C4-2B (cell line): ENCODE measurements at regions not wholly inside any gene's neighbourhood (a gene's known extent, or its start where the extent isn't known, plus 50 kb on each side); places are given as distances from the start of the nearest gene placed in this dataset.

Source experiments
- H3K27ac ChIP-seq: fragments of 450-650 bp; 2 replicates; pipeline ENCODE4 v1.5.1; 2017
- ZFX ChIP-seq: fragments of 450-650 bp; IDR thresholded peaks from 2 replicates; pipeline ENCODE4 v1.6.1; 2017
- TF ChIP-seq, protein P1 (sequence below): fragments of 450-650 bp; conservative IDR thresholded peaks from 2 replicates; pipeline ENCODE4 v1.5.1; 2017; ENCODE audit warnings: mild to moderate bottlenecking

- H3K27ac ChIP-seq: no peak overlapping the region
- TF ChIP-seq ZFX: no peak
- TF ChIP-seq, protein P1, sequence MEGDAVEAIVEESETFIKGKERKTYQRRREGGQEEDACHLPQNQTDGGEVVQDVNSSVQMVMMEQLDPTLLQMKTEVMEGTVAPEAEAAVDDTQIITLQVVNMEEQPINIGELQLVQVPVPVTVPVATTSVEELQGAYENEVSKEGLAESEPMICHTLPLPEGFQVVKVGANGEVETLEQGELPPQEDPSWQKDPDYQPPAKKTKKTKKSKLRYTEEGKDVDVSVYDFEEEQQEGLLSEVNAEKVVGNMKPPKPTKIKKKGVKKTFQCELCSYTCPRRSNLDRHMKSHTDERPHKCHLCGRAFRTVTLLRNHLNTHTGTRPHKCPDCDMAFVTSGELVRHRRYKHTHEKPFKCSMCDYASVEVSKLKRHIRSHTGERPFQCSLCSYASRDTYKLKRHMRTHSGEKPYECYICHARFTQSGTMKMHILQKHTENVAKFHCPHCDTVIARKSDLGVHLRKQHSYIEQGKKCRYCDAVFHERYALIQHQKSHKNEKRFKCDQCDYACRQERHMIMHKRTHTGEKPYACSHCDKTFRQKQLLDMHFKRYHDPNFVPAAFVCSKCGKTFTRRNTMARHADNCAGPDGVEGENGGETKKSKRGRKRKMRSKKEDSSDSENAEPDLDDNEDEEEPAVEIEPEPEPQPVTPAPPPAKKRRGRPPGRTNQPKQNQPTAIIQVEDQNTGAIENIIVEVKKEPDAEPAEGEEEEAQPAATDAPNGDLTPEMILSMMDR: no peak
Observed at GRCh38 chr3:184465883-184466412, 86.1 kb downstream of the CHRD start.

DNA sequence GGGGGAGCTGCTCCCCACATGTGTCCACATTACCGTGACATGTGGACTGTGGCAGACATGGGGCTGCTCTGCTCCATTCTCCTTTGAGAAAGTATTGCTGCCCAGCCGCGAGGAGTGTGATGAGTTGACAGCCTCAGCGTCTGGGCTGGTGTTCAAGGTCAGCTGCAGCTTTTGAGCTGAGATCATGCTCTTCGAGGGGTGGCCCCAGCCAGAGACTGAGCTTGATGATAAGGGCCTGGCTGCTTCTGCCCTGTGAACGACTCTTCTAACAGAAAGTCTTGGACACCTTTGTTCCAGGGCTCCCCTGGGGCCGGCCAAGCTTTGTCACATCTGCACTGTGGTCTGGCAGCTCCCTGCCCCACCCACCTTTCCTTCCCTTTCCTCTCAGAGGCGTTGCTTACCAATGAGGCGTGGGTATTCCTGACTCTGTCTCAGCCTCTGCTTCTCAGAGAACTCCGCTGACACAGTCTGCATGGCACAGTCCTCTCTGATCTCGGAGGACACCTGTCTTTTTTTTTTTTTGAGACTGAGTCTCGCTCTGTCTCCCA is 86.6 kb downstream of the CHRD start:
- TF ChIP-seq, protein P1: no peak
- no peak for TF ChIP-seq ZFX
- no peak overlapping the region for H3K27ac ChIP-seq

- no peak overlapping the region for H3K27ac ChIP-seq
Observed at GRCh38 chr3:184467171-184467570, 87.3 kb downstream of the CHRD start.

GRCh38 chr3:184470551-184470950 is 90.7 kb downstream of the CHRD start:
- TF ChIP-seq, protein P1: no peak
- H3K27ac ChIP-seq: no peak overlapping the region

More at GRCh38 chr3:184467171-184467570, 87.3 kb downstream of the CHRD start:
- TF ChIP-seq, protein P1: no peak
- TF ChIP-seq ZFX: no peak

GRCh38 chr3:184471439-184471838 is 90.1 kb upstream of the EPHB3 start:
- no peak for TF ChIP-seq ZFX
- TF ChIP-seq, protein P1: no peak
- no peak overlapping the region for H3K27ac ChIP-seq

DNA sequence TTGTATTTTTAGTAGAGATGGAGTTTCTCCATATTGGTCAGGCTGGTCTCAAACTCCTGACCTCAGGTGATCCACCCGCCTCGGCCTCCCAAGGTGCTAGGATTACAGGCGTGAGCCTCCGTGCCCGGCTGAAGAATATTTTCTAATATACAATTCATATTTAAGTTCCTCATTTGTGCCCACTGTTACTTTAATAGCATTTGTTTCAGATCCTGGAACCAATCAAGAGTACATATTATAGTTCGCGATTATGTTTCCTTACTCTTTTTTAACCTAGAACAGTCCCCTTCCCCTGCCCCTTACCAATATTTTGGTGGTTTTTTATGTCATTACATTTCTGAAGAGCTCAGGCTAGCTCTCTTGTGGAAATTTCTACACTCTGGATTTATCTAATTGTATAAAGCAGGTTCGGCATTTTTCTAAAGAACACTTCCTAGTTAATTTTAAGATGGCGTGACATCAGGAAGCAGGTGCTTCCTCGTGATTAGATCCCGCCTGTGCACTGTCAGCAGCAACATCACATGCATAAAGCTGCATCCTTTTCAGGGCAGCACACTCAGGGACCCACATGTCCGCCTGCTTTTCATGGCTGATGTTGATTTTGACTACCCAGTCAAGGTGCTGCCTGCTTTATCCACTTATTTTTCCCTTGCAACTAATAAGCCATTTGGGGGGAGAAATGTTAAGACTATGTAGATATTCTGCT is 88.7 kb upstream of the EPHB3 start:
- H3K27ac ChIP-seq: no peak overlapping the region
- TF ChIP-seq ZFX: no peak

- TF ChIP-seq ZFX: no peak
- TF ChIP-seq, protein P1: no peak
- no peak overlapping the region for H3K27ac ChIP-seq
Observed at GRCh38 chr3:184474897-184475296, 86.7 kb upstream of the EPHB3 start.

- TF ChIP-seq, protein P1: no peak
- TF ChIP-seq ZFX: no peak
- no peak overlapping the region for H3K27ac ChIP-seq
Observed at GRCh38 chr3:184477940-184478339, 83.6 kb upstream of the EPHB3 start.
